GM21526 (cell line): ENCODE measurements at regions not wholly inside any gene's neighbourhood (a gene's known extent, or its start where the extent isn't known, plus 50 kb on each side); places are given as distances from the start of the nearest gene placed in this dataset.

Experiments
- ATAC-seq: cut with Tn5 transposase; IDR thresholded peaks from one replicate; pipeline ENCODE4 v1.9.1; 2021; ENCODE audit warnings: moderate library complexity; ENCODE audit not compliant: unreplicated experiment, low FRiP score

GRCh38 chr13:22454586-22454985 lies 726.2 kb upstream of the SGCG start:
- no peak for ATAC-seq

GRCh38 chr13:22455036-22455435 lies 725.7 kb upstream of the SGCG start:
- no peak for ATAC-seq

- ATAC-seq = no peak
Observed at GRCh38 chr13:22461854-22462490, 718.8 kb upstream of the SGCG start.

- ATAC-seq = no peak
Observed at GRCh38 chr13:22463089-22463488, 717.7 kb upstream of the SGCG start.

- ATAC-seq = no peak
Observed at GRCh38 chr13:22468045-22468444, 712.7 kb upstream of the SGCG start.

- ATAC-seq = no peak
Observed at GRCh38 chr13:22468824-22469223, 712.0 kb upstream of the SGCG start.

GRCh38 chr13:22469452-22469851 lies 711.3 kb upstream of the SGCG start:
- no peak for ATAC-seq

GRCh38 chr13:22470075-22470474 lies 710.7 kb upstream of the SGCG start:
- ATAC-seq = no peak

GRCh38 chr13:22482496-22483000 lies 698.2 kb upstream of the SGCG start:
- ATAC-seq = no peak

GRCh38 chr13:22483276-22483675 lies 697.5 kb upstream of the SGCG start:
- no peak for ATAC-seq

GRCh38 chr13:22486490-22486889 lies 694.3 kb upstream of the SGCG start:
- no peak for ATAC-seq

GRCh38 chr13:22487932-22488331 lies 692.8 kb upstream of the SGCG start:
- ATAC-seq = no peak

GRCh38 chr13:22489771-22490170 lies 691.0 kb upstream of the SGCG start:
- no peak for ATAC-seq

- no peak for ATAC-seq
Observed at GRCh38 chr13:22495819-22496218, 685.0 kb upstream of the SGCG start.

GRCh38 chr13:22496803-22497508 lies 683.8 kb upstream of the SGCG start:
- no peak for ATAC-seq

- no peak for ATAC-seq
Observed at GRCh38 chr13:22497991-22498780, 682.6 kb upstream of the SGCG start.

GRCh38 chr13:22499919-22500318 lies 680.9 kb upstream of the SGCG start:
- ATAC-seq = no peak

GRCh38 chr13:22505489-22505888 lies 675.3 kb upstream of the SGCG start:
- no peak for ATAC-seq

- no peak for ATAC-seq
Observed at GRCh38 chr13:22506096-22506691, 674.6 kb upstream of the SGCG start.

- ATAC-seq = no peak
Observed at GRCh38 chr13:22517544-22517943, 663.2 kb upstream of the SGCG start.

- ATAC-seq = no peak
Observed at GRCh38 chr13:22536851-22537250, 643.9 kb upstream of the SGCG start.
